Smooth muscle cell (in vitro differentiated cells): ENCODE measurements at regions not wholly inside any gene's neighbourhood (a gene's known extent, or its start where the extent isn't known, plus 50 kb on each side); places are given as distances from the start of the nearest gene placed in this dataset.
"Not testable (repeated sequence)": the region's sequence is repeated elsewhere in the genome, so short reads cannot be mapped to it uniquely, and the experiment has no call there.

Experiments used
- DNase-seq: peaks from one replicate; lab custom pipeline; 2025; ENCODE audit not compliant: unreplicated experiment; lab: John Stamatoyannopoulos, UW
- H2AFZ ChIP-seq: fragments of 200-600 bp; sonication (generic); 2 replicates; pipeline ENCODE4 v1.6.0; 2016; ENCODE audit warnings: antibody characterized with exemption, low read depth, mild to moderate bottlenecking
- H3F3A ChIP-seq: fragments of 200-600 bp; sonication (generic); 2 replicates; pipeline ENCODE4 v1.6.0; 2017; ENCODE audit warnings: antibody characterized with exemption, low read depth
- H3K27ac ChIP-seq: fragments of 200-600 bp; sonication (generic); 2 replicates; pipeline ENCODE4 v1.5.1; 2016; ENCODE audit warnings: low read depth, mild to moderate bottlenecking
- H3K27me3 ChIP-seq: fragments of 200-600 bp; sonication (generic); 2 replicates; pipeline ENCODE4 v1.6.1; 2016; ENCODE audit warnings: low read depth, mild to moderate bottlenecking
- H3K36me3 ChIP-seq: fragments of 200-600 bp; sonication (generic); 2 replicates; pipeline ENCODE4 v1.5.1; 2016; ENCODE audit warnings: low read depth
- H3K4me1 ChIP-seq: fragments of 200-600 bp; sonication (generic); 2 replicates; pipeline ENCODE4 v1.5.1; 2016; ENCODE audit warnings: low read depth
- H3K4me2 ChIP-seq: fragments of 200-600 bp; sonication (generic); 2 replicates; pipeline ENCODE4 v1.6.0; 2016; ENCODE audit warnings: mild to moderate bottlenecking
- H3K4me3 ChIP-seq: fragments of 200-600 bp; sonication (generic); 2 replicates; pipeline ENCODE4 v1.5.1; 2016; ENCODE audit warnings: mild to moderate bottlenecking
- H3K79me2 ChIP-seq: fragments of 200-600 bp; sonication (generic); 2 replicates; pipeline ENCODE4 v1.6.0; 2016; ENCODE audit warnings: low read depth, mild to moderate bottlenecking
- H3K9ac ChIP-seq: fragments of 200-600 bp; sonication (generic); 2 replicates; pipeline ENCODE4 v1.6.0; 2016; ENCODE audit warnings: low read depth
- H3K9me3 ChIP-seq: fragments of 200-600 bp; sonication (generic); replicated peaks from 2 replicates; pipeline ENCODE4 v1.5.1; 2016; ENCODE audit warnings: low read depth
- H4K20me1 ChIP-seq: fragments of 200-600 bp; sonication (generic); 2 replicates; pipeline ENCODE4 v1.6.0; 2016; ENCODE audit warnings: low read depth
- WGBS: methylation state at CpG from one replicate; pipeline ENCODE4 v1.1.7; 2016; ENCODE audit warnings: low lambda C conversion rate; 5-methylcytosine and 5-hydroxymethylcytosine counted together

DNA sequence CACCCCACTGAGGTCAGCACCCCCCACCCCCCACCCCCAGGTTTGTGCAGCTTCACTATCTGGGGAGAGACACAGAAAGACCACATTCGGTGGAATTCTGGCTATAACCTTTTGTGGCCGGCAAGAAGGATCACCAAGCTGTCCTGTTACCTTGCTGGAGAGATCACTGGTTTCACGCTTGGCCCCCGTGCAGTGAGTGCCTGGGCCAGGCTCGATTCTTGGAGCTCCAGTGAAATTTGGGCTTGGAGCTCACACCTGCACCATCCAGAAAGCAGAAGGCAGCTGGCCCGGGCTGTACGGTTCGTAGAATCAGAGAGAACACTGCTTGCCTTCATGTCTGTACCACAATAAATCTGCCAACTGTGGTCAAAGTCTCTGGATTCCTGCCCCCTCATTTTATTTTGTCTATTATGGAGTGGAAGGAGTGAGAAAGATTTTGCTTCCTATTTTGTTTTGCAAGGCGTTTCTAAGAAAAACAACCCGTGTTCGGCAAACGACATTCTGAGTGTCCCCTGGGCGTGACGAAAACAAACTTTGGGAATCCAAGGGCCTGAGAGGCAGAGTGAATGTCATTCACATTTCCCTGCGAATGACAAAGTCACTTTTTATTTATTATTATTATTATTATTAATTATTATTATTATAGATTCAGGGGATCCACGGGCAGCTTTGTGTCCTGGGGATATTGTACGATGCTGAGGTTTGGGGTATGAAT lies 2845.2 kb downstream of the RPIA start:
- H3K9me3 ChIP-seq, H3K4me2 ChIP-seq, H4K20me1 ChIP-seq, DNase-seq, H3K9ac ChIP-seq, H3K27ac ChIP-seq, H3K36me3 ChIP-seq, H3K79me2 ChIP-seq, H2AFZ ChIP-seq, H3F3A ChIP-seq, H3K27me3 ChIP-seq, H3K4me1 ChIP-seq, H3K4me3 ChIP-seq: not testable (repeated sequence)
- 79% methylated on average over 13 of the region's 17 CpGs for WGBS

DNA sequence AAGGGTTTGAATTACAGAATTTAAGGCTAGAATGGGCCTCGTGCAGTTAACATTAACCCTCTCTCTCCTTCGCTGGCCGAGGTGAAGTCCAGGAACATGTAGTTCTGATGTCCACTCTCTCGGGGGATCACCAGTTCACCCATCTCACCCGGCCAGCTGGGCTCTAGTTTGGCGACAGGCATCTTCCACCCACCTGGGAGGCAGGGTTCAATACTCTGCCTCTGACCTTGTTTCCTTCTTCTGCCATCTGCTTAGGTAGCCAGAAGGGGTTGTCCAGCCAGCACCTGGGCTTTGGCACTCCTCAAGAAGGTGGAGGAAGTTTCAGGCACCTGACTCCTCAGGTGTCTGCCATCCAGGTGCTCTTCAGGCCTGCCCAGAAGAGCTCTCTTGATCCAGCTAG lies 2857.8 kb downstream of the RPIA start:
- H3K27ac ChIP-seq, H2AFZ ChIP-seq, H4K20me1 ChIP-seq, DNase-seq, H3K9ac ChIP-seq, H3K27me3 ChIP-seq, H3F3A ChIP-seq, H3K36me3 ChIP-seq, H3K4me3 ChIP-seq, H3K9me3 ChIP-seq, H3K4me1 ChIP-seq, H3K79me2 ChIP-seq, H3K4me2 ChIP-seq: not testable (repeated sequence)
- WGBS = 75% methylated on average over 6 of the region's 6 CpGs

DNA sequence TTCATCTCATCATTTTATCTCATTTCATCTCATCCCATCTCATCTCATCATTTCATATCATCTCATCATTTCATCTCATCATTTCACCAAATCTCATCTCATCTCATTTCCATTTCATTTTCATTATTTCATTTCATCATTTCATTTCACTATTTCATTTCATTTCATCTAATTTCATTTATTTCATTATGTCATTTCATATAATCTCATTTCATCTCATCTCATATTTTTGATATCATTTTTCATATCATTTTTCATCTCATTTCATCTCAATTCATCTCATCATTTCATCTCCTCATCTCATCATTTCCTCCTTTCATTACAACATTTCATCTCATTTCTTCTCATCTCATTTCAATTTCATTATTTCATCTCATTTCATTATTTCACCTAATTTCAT lies 2866.8 kb downstream of the RPIA start:
- H3K27me3 ChIP-seq, H3F3A ChIP-seq, H3K9me3 ChIP-seq, H3K27ac ChIP-seq, H2AFZ ChIP-seq, H3K4me2 ChIP-seq, DNase-seq, H3K4me3 ChIP-seq, H3K9ac ChIP-seq, H3K79me2 ChIP-seq, H3K36me3 ChIP-seq, H3K4me1 ChIP-seq, H4K20me1 ChIP-seq: not testable (repeated sequence)

DNA sequence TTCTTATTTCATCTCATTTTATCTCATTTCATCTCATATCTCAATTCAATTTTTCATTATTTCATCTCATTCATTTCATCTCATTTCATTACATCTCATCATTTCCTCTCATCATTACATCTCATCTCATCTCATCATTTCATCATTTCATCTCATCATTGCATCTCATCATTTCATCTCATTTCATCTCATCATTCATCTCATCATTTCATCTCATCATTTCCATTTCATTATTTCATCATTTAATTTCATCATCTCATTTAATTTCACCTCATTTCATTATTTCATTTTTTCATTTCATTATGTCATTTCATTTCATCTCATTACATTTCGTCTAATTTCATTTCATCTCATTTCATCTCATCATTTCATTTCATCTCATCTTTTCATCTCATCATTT lies 2867.8 kb downstream of the RPIA start:
- H3K4me1 ChIP-seq, H3K36me3 ChIP-seq, DNase-seq, H3K27me3 ChIP-seq, H3K9me3 ChIP-seq, H3K79me2 ChIP-seq, H3F3A ChIP-seq, H3K4me2 ChIP-seq, H3K9ac ChIP-seq, H2AFZ ChIP-seq, H4K20me1 ChIP-seq, H3K4me3 ChIP-seq, H3K27ac ChIP-seq: not testable (repeated sequence)
- 72% methylated on average over 1 of the region's 1 CpG for WGBS

DNA sequence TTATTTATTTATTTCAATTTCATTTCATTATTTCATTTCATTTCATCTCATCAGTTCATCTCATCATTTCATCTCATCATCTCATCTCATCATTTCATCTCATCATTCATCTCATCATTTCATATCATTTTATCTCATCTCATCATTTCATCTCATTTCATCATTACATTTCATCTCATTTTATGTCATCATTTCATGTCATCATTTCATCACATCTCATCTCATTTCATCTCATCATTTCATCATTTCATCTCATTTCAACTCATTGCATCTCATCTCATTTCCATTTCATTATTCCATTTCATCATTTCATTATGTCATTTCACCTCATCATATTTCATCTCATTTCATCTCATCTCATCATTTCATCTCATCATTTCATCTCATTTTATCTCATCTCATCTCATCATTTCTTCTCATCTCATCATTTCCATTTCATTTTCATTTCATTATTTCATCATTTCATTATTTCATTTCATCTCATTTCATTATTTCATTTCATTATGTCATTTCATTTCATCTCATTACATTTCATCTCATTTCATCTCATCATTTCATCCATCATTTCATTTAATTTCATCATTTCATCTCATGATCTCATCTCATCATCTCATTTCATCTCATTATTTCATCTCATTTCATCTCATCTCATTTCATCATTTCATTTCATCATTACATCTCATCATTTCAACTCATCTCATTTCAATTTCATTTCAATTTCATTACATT lies 2868.6 kb downstream of the RPIA start:
- H3K27ac ChIP-seq, H3F3A ChIP-seq, H2AFZ ChIP-seq, H3K79me2 ChIP-seq, H3K9me3 ChIP-seq, H3K4me2 ChIP-seq, H3K36me3 ChIP-seq, H4K20me1 ChIP-seq, DNase-seq, H3K4me1 ChIP-seq, H3K4me3 ChIP-seq, H3K9ac ChIP-seq, H3K27me3 ChIP-seq: not testable (repeated sequence)

DNA sequence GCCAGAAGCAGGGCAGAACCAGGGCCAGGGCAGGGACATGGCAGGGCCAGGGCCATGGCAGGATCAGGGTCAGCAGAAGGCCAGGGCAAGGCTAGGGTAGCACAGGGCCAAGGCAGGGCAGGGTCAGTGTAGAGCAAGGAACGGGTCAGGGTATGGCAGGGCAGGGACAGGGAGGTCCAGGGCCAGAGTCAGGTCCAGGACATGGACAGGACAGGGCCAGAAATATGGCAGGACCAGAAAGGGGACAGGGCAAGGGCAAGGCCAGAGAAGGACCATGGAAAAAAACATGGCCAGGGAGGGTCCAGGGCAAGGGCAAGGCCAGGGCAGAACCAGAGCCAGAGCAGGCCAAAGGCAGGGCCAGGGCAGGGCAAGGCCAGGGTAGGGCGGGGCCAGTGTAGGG lies 2870.7 kb downstream of the RPIA start:
- not testable (repeated sequence) for H3K27ac ChIP-seq, H3K4me1 ChIP-seq, H3K9me3 ChIP-seq, H3K27me3 ChIP-seq, H3F3A ChIP-seq, H4K20me1 ChIP-seq, H3K79me2 ChIP-seq, H3K9ac ChIP-seq, DNase-seq, H3K4me3 ChIP-seq, H2AFZ ChIP-seq, H3K4me2 ChIP-seq, H3K36me3 ChIP-seq
- WGBS = 82% methylated on average over 1 of the region's 2 CpGs

DNA sequence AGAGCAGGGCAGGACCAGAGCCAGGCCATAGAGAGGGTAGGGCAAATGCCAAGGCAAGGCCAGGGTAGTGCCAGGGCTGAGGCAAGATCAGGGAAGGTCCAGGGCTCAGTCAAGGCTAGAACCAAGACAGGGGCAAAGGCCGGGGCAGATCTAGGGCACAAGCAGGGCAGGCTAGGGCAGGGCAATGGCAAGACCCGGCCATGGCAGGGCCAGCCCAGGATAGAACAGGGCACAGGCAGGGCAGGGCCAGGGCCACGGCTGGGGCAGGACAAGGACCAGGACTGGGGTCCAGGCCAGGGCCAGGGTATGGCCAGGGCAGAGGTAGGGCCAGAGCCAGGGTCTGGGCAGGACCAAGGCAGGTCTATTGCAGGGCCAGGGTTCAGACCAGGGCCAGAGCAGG lies 2873.2 kb downstream of the RPIA start:
- not testable (repeated sequence) for H3K9me3 ChIP-seq, H3K36me3 ChIP-seq, H3K27ac ChIP-seq, H3K9ac ChIP-seq, H4K20me1 ChIP-seq, H3K27me3 ChIP-seq, H3K79me2 ChIP-seq, H3K4me1 ChIP-seq, H3F3A ChIP-seq, H3K4me3 ChIP-seq, H2AFZ ChIP-seq, H3K4me2 ChIP-seq, DNase-seq
- 74% methylated on average over 3 of the region's 3 CpGs for WGBS

DNA sequence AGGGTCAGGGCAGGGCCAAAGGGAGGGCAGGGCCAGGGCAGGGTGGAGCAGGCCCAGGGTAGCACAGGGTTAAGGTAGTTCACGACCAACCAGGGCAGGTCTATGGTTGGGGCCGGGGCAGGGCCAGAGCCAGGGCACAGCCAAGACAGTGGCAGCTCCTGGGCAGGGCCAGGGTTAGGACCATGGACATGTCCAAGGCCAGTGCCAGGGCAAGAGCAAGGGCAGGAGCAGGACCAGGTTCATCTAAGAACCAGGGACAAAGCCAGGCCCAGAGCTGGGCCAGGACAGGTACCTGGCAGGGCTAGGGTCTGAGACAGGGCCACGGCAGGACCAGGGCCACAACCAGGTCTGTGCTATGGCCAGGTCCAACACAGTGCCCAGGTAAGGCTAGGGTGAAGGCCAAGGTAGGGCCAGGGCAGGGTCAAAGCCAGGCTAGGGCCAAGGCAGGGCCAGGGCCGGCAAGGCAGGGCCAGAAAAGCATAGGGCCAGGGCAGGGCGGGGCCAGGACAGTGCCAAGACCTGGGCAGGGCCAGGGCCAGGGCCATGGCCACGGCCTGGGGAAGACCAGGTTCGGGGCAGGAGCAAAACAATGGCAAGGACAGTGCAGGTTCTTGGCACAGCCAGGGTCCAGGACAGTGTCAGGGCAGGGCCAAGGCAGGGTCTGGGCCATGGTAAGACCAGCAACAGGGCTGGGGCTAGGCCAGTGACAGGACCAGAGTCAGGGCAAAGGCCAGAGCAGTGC lies 2874.4 kb downstream of the RPIA start:
- H3K4me2 ChIP-seq, H4K20me1 ChIP-seq, H3K79me2 ChIP-seq, H3K4me3 ChIP-seq, H3F3A ChIP-seq, DNase-seq, H3K9ac ChIP-seq, H3K4me1 ChIP-seq, H3K27me3 ChIP-seq, H3K27ac ChIP-seq, H2AFZ ChIP-seq, H3K9me3 ChIP-seq, H3K36me3 ChIP-seq: not testable (repeated sequence)
- 68% methylated on average over 7 of the region's 7 CpGs for WGBS
